Central memory CD8-positive, alpha-beta T cell (primary cell): ENCODE measurements at regions not wholly inside any gene's neighbourhood (a gene's known extent, or its start where the extent isn't known, plus 50 kb on each side); places are given as distances from the start of the nearest gene placed in this dataset.
A peak's percentile ranks its signal among the peaks of the same experiment; 100 is the strongest.

Experiments used
- ATAC-seq: fragments of 150-1000 bp; cut with Tn5 transposase; replicated peaks from 2 replicates; pipeline ENCODE4 v1.10.0; 2022; ENCODE audit warnings: mild to moderate bottlenecking, moderate FRiP score, moderate number of reproducible peaks; ENCODE audit not compliant: poor library complexity, severe bottlenecking; ENCODE audit errors: extremely low read depth
- DNase-seq, 2 donors: peaks; one replicate each; pipeline ENCODE4 v3.0.0; 2021; ENCODE audit warnings: low spot score in 2 of 2
- H3K27ac Mint-ChIP-seq: one replicate; pipeline ENCODE4 v1.8.0; 2022; ENCODE audit warnings: low read depth, mild to moderate bottlenecking, moderate library complexity, mixed read lengths
- H3K27me3 Mint-ChIP-seq: one replicate; pipeline ENCODE4 v1.8.0; 2022; ENCODE audit warnings: mixed read lengths
- H3K36me3 Mint-ChIP-seq: one replicate; pipeline ENCODE4 v1.8.0; 2022; ENCODE audit warnings: mild to moderate bottlenecking, moderate library complexity, mixed read lengths; ENCODE audit not compliant: insufficient read depth
- H3K4me1 Mint-ChIP-seq: one replicate; pipeline ENCODE4 v1.8.0; 2022; ENCODE audit warnings: mixed read lengths
- H3K4me3 Mint-ChIP-seq: one replicate; pipeline ENCODE4 v1.8.0; 2022; ENCODE audit warnings: mild to moderate bottlenecking, moderate library complexity, mixed read lengths
- H3K9me3 Mint-ChIP-seq: one replicate; pipeline ENCODE4 v1.8.0; 2022; ENCODE audit warnings: mixed read lengths

DNA sequence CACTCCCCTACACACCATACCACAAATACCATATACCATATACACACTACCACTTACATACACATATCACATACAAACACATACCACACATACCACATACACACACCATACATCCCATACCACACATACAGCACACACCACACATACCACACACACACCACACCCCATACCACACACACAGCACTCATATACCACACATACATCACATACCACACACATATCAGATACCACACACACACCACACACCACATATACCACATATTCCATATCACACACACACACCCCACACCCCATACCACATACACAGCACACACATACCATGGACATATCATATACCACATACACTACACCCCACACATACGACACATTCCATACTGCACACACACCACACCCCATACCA is 276.6 kb downstream of the GADD45G start:
- DNase-seq: no peak
- Mint-ChIP-seq H3K36me3 (no peaks in the 10 kb centered on the region), H3K4me1 (no peaks in the 10 kb centered on the region), H3K27me3 (no peaks in the 10 kb centered on the region), H3K4me3 (no peak overlapping the region), H3K9me3 (no peaks in the 10 kb centered on the region), H3K27ac (no peak overlapping the region)
- no peak for ATAC-seq

DNA sequence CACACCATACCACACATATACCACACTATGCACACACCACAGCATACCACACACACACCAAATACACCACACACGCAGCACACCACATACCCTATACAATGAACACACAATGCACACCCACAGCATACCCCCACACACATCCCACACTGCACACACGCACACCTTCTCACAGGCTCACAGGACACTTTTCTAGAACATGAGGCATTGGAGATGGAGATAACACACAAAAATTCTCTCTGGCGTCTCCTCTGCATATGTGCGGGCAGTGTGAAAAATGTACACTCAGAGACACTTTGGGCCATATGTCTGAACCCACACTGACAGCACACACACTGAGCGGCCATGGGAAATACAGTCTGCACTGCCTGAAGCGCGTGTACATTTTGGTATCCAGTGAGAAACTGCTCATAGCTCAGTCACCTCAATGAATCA is 278.1 kb downstream of the GADD45G start:
- Mint-ChIP-seq H3K4me1 (no peaks in the 10 kb centered on the region), H3K27ac (no peak overlapping the region), H3K9me3 (no peaks in the 10 kb centered on the region), H3K36me3 (no peaks in the 10 kb centered on the region), H3K27me3 (no peaks in the 10 kb centered on the region), H3K4me3 (no peak overlapping the region)
- DNase-seq: no peak
- no peak for ATAC-seq

DNA sequence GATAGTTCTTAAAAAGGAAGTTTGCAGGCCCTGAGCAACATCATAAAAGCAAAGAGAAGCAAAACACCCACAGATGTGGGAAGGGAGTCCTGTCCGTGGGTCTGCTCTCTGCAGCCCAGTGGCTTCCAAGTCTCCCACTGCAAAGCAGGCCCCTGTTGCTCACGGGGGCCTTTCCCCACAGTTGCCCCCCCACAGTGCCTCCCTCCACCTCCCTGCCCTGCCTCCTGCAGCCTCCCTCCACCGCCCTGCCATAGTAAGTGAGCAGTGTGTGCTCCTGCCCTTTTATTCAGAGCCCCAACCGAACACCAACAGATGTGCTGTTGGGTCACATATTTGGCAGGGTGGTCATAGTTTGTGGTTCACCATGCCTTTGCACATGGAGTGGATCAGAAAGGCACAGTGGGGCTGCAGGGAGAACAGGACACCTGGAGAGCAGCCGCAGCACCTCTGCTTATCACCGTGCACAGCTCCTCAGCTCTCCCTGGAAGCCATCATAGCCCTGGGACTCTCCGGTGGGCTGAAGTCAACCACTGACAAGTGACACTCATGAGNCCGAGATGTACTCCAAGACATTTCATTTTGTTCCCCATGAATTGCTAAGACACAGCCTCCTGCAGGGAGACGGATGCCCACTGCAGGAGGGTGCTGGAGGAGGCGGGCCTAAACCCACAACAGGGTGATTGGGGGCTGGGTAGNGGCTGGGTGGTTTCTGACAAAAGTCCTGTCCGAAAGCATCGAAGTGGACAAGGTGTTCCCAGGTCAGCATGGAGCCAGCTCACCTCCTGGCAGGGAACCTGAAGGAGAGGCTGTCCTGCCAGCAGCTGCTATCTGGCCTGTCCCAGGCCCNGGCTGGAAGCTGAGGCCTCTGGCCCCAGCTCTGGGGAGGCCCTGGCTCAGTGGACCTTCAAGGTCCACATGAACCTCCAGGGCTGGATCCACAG is 278.9 kb downstream of the GADD45G start:
- no peaks in the 10 kb centered on the region for H3K9me3 Mint-ChIP-seq
- ATAC-seq: no peak
- peak in 1 of 2 donors; percentile 6 for DNase-seq
- no peaks in the 10 kb centered on the region for H3K4me1 Mint-ChIP-seq
- no peaks in the 10 kb centered on the region for H3K36me3 Mint-ChIP-seq
- no peak overlapping the region for H3K4me3 Mint-ChIP-seq
- no peak overlapping the region for H3K27ac Mint-ChIP-seq
- no peaks in the 10 kb centered on the region for H3K27me3 Mint-ChIP-seq

DNA sequence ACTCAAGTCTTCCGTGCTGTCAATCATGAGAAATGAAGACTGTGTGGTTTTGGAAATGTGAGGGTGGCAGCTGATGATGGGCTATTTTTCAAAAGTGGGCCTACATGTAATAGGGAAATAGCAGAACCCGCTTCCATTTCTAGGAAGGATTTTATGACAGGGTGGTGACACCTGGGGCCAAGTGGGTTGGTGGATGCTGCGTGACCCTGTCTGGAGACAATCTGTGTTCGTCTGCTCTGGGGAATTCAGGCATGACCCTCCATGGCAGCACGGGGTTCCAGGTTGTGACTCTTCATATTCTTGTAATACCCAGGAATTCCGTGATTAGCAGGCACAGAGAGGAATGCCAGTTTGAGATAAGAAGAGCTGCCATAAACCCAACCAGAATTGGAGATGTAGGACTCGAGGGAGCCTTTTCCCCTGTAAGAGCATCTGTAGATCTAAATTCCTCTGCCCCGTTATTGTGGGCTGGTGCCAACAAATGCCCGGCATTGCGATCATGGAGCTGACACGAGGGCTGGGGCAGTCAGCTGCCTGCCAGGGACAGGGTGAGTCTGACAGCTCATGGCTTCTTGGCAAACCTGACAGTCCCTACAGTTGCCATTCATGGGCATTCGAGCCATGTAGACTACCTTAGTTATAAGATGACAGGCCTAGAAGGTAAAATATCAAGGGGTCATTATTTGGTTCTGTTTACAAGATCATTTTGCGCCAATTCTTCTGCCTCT is 279.7 kb downstream of the GADD45G start:
- Mint-ChIP-seq H3K4me1 (no peaks in the 10 kb centered on the region), H3K36me3 (no peaks in the 10 kb centered on the region), H3K27me3 (no peaks in the 10 kb centered on the region), H3K4me3 (no peak overlapping the region), H3K27ac (no peak overlapping the region), H3K9me3 (no peaks in the 10 kb centered on the region)
- DNase-seq (no peak), ATAC-seq (no peak)

DNA sequence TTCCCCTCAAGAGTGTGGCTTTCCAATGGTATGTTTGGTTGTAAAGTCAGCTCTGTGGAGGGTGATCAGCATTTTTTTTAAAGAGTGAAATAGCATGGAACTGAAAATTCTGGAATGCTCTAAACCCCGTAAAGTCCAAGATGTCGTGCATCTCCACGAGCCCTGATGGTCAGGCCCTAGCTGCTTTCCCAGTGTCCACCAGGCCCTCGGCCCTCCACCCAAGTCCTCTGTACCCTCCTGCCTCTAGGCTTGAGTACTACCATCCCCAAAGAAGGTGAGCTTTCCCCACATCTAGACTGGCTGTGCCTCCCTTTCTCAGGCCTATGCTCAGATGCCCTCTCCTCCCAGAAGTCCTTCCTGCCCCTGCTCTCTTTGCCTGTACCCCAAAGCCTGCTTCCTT is 280.3 kb downstream of the GADD45G start:
- H3K9me3 Mint-ChIP-seq: no peaks in the 10 kb centered on the region
- no peaks in the 10 kb centered on the region for H3K27me3 Mint-ChIP-seq
- H3K27ac Mint-ChIP-seq: no peak overlapping the region
- no peaks in the 10 kb centered on the region for H3K4me1 Mint-ChIP-seq
- no peaks in the 10 kb centered on the region for H3K36me3 Mint-ChIP-seq
- ATAC-seq: no peak
- no peak for DNase-seq
- no peak overlapping the region for H3K4me3 Mint-ChIP-seq

DNA sequence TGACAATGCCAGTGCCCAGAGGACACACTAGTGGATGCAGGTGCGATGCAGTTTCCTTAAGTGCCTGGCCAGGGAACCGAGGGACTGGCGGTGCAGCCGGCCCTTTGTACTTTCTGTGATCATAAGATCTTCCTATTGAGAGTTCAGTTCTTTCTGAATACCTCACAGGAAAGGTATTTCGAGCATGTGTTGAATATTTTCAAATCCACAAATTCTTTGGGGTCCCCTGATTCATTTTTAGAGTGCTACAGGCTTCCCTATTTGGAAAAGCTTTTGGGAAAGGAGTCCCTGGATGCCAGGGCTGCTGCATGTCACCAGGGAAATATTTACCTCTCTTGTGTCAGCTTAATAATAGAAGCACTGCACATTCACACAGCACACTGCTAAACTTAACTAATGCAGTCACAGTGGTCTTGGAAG is 281.5 kb downstream of the GADD45G start:
- DNase-seq: no peak
- ATAC-seq: no peak
- no peaks in the 10 kb centered on the region for H3K4me1 Mint-ChIP-seq
- H3K27ac Mint-ChIP-seq: no peak overlapping the region
- no peak overlapping the region for H3K4me3 Mint-ChIP-seq
- no peaks in the 10 kb centered on the region for H3K36me3 Mint-ChIP-seq
- H3K9me3 Mint-ChIP-seq: no peaks in the 10 kb centered on the region
- H3K27me3 Mint-ChIP-seq: no peaks in the 10 kb centered on the region

DNA sequence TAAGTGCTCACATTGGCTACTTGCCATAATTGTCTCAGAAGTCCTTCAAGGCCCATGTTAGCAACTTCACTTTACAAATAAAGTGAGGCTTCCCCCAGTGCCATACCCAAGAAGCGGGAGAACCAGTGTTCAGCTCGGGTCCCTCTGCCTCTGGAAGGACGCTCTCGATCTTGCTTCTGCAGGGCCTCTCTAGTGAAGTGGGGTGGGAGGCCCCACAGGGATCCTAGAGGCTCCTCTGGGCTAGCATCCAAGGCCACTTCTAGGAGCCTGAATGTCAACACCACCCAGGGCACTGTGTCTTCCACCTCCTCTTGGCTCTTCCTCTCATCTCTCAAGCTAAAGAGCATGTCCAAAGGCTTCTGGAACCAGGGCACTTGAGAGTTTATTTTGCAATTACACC is 282.5 kb downstream of the GADD45G start:
- DNase-seq: peak in 1 of 2 donors; percentile 9

DNA sequence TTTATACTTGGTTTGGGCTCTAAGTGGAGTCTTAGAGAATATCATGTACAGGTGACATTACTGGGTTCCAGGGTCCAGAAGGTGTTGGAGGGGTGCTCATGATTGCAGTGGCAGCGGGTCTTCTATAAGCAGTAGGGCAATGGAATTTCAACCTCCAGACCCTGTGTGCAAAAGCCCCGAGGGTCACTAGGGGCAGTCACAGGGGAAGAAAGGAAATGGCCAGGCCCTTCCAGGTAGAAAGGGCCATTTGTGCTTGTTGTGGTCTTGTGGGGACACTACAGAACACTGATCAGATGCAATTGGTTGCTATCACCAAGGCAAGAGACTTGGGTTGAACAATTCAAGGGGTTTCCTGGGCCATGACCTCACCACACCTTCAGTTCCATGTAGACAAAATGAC is 283.4 kb downstream of the GADD45G start:
- DNase-seq: no peak
- Mint-ChIP-seq H3K4me1 (no peaks in the 10 kb centered on the region), H3K9me3 (no peaks in the 10 kb centered on the region), H3K36me3 (no peaks in the 10 kb centered on the region), H3K27ac (no peak overlapping the region), H3K4me3 (no peak overlapping the region), H3K27me3 (no peaks in the 10 kb centered on the region)
- no peak for ATAC-seq

More for the DNA sequence above, 282.5 kb downstream of the GADD45G start:
- no peaks in the 10 kb centered on the region for H3K4me1 Mint-ChIP-seq
- H3K27ac Mint-ChIP-seq: no peak overlapping the region
- H3K27me3 Mint-ChIP-seq: no peaks in the 10 kb centered on the region
- H3K9me3 Mint-ChIP-seq: no peaks in the 10 kb centered on the region
- no peaks in the 10 kb centered on the region for H3K36me3 Mint-ChIP-seq
- H3K4me3 Mint-ChIP-seq: no peak overlapping the region
- ATAC-seq: no peak

DNA sequence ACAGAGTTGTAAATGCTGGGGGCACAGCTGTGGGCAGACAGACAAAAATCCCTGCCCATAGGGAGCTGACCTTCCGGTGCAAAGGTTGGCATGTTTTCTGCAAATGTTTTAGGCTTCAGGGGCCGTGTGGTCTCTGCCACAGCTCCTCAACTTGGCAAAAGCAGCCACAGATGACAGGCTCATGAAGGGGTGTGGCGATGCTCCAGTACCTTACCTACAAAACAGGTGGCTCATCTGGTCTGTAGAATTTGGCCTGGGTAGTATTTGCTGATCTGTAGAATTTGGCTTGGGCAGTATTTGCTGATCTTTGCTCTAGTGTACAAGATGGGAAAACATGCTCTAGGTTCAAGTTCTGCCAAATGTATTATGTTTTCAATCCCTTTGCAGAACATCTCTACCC is 283.9 kb downstream of the GADD45G start:
- ATAC-seq (no peak), DNase-seq (no peak)
- Mint-ChIP-seq H3K4me3 (no peak overlapping the region), H3K27me3 (no peaks in the 10 kb centered on the region), H3K4me1 (no peaks in the 10 kb centered on the region), H3K27ac (no peak overlapping the region), H3K36me3 (no peaks in the 10 kb centered on the region), H3K9me3 (no peaks in the 10 kb centered on the region)

DNA sequence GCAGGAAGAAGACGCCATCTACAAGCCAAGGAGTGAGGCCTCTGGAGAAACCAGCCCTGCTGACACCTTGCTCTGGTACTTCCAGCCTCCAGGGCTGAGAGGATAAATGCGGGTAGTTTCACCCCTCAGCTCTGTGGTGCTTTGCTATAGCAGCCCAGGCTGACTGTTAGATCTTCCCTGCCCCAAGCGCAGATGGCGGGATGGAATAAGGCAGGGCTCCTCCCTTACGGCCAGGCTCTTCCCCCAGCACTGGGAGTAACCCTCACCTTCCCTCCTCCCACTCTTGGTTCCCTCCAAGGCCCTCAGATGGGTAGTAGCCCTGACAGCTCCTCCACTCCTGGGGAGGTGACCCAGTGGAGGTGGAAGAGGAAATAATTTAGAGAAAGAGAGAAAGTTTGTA is 285.1 kb downstream of the GADD45G start:
- no peak overlapping the region for H3K4me3 Mint-ChIP-seq
- DNase-seq (no peak), ATAC-seq (no peak)
- no peaks in the 10 kb centered on the region for H3K9me3 Mint-ChIP-seq
- H3K4me1 Mint-ChIP-seq: no peaks in the 10 kb centered on the region
- no peak overlapping the region for H3K27ac Mint-ChIP-seq
- H3K27me3 Mint-ChIP-seq: no peaks in the 10 kb centered on the region
- no peaks in the 10 kb centered on the region for H3K36me3 Mint-ChIP-seq

DNA sequence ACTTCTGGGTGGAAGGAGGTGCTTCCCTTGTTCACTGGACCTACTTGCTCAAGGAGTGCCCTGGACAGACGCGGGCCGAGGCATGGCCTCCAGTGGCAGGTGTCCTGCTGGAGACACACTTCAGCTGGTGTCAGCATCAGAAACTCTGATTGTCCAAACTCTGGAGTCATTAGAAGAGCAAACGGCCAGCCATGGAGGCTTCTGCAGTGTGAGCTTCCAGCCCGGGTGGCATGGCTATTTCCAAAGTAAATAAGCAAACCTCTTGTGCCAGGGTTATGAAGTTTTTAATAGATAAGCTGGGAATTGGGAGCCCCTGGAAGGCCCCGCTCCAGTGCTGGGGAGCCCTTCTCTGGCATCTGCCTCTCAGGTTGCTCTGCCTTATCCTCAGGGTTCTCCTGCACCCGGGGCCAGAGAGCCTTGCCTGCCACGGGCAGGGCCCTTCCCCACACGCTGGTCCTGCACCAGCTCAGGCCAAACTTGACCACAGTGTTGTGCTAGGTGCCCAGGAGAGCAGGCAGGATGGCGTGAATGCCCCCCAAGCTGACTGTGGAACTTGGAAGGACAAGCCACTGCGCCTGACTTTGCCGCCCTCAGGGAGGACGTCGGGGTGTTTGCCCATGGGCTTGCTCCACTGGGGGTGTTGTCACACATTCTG is 285.6 kb downstream of the GADD45G start:
- no peak for DNase-seq
- Mint-ChIP-seq H3K4me3 (no peak overlapping the region), H3K27ac (no peak overlapping the region), H3K9me3 (no peaks in the 10 kb centered on the region), H3K27me3 (peaks cover 1% of the 10 kb centered on the region), H3K36me3 (no peaks in the 10 kb centered on the region), H3K4me1 (no peaks in the 10 kb centered on the region)
- no peak for ATAC-seq

DNA sequence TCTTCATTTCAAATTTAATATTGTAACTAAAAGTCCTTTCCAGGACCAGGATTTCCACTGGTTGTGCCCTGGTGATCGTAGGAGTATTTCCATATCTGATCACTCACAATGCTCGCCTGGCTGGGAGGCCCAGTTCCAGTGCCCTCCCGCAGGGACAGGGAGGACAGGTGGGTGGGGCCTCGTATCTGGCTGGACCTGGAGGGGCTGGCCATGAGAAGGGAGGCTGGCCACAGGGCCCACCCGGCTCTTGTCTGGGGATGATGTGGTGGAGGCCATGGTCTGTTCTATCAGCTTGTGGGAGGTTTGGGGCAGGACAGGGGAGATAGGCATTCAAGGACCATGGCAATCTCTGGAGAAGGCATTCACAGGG is 286.4 kb downstream of the GADD45G start:
- Mint-ChIP-seq H3K4me1 (no peaks in the 10 kb centered on the region), H3K36me3 (no peaks in the 10 kb centered on the region), H3K9me3 (no peaks in the 10 kb centered on the region), H3K4me3 (no peak overlapping the region), H3K27me3 (peaks cover 9% of the 10 kb centered on the region), H3K27ac (no peak overlapping the region)
- DNase-seq: no peak
- no peak for ATAC-seq
